H1 (cell line): ENCODE measurements at regions not wholly inside any gene's neighbourhood (a gene's known extent, or its start where the extent isn't known, plus 50 kb on each side); places are given as distances from the start of the nearest gene placed in this dataset.

Experiments
- CTCF ChIA-PET: fragments of 300-600 bp; sonication (Branson Sonifier 250); formaldehyde crosslinking; loops from one replicate; lab custom pipeline; 2021; ENCODE audit not compliant: partially characterized antibody; lab: Charles Lee
- POLR2A ChIA-PET: fragments of 300-600 bp; sonication (Branson Sonifier 250); formaldehyde crosslinking; loops from one replicate; lab custom pipeline; 2021; ENCODE audit warnings: inconsistent platforms; ENCODE audit not compliant: partially characterized antibody; lab: Charles Lee
- DNase-seq, 2 experiments: peaks; one replicate each; pipeline versions ENCODE4 v3.0.0 to v3.0.0-alpha.2; 2010 to 2022; ENCODE audit warnings: low spot score in 2 of 2, low read depth in 1 of 2, mixed read lengths in 1 of 2
- FAIRE-seq: peaks from 2 replicates; lab custom pipeline; 2011; peaks lifted over from hg19 to GRCh38; lab: Jason Lieb, UNC
- H2AFZ ChIP-seq: 2 replicates; pipeline ENCODE4 v1.8.1; 2012; ENCODE audit warnings: low read length, inconsistent platforms
- H2AK5ac ChIP-seq: 2 replicates; pipeline ENCODE4 v1.6.1; 2013; ENCODE audit warnings: low read depth, low read length
- H2BK120ac ChIP-seq: replicated peaks from 2 replicates; pipeline ENCODE3; 2013; ENCODE audit warnings: low read depth, low read length, inconsistent platforms
- H2BK12ac ChIP-seq: 2 replicates; pipeline ENCODE4 v1.6.1; 2013; ENCODE audit warnings: low read depth, low read length
- H2BK15ac ChIP-seq: 2 replicates; pipeline ENCODE4 v1.6.1; 2013; ENCODE audit warnings: low read length
- H2BK20ac ChIP-seq: 2 replicates; pipeline ENCODE4 v1.6.1; 2013; ENCODE audit warnings: low read length
- H2BK5ac ChIP-seq: 2 replicates; pipeline ENCODE4 v1.6.1; 2013; ENCODE audit warnings: low read depth, low read length
- H3K14ac ChIP-seq: 2 replicates; pipeline ENCODE4 v1.6.1; 2013; ENCODE audit warnings: inconsistent platforms; ENCODE audit not compliant: insufficient read length
- H3K18ac ChIP-seq: 2 replicates; pipeline ENCODE4 v1.6.1; 2013; ENCODE audit warnings: low read length; ENCODE audit errors: extremely low read depth
- H3K23ac ChIP-seq: 2 replicates; pipeline ENCODE4 v1.6.1; 2013; ENCODE audit warnings: inconsistent platforms; ENCODE audit not compliant: insufficient read length
- H3K23me2 ChIP-seq: 2 replicates; pipeline ENCODE4 v1.6.1; 2013; ENCODE audit warnings: low read depth, low read length
- H3K27ac ChIP-seq: 2 replicates; pipeline ENCODE4 v1.6.1; 2011; ENCODE audit warnings: low read depth, low read length, inconsistent platforms
- H3K27me3 ChIP-seq, 4 experiments: replicated peaks in 1 of 4; 1 replicate in 1 of 4; 2 replicates in 3 of 4; pipeline versions ENCODE4 v1.6.1 to v1.8.1; 2011 to 2013; ENCODE audit warnings: low read length in 3 of 4, mild to moderate bottlenecking in 3 of 4, inconsistent platforms in 2 of 4, mixed read lengths in 2 of 4, moderate library complexity in 1 of 4; ENCODE audit not compliant: control insufficient read depth in 3 of 4, insufficient read depth in 3 of 4; ENCODE audit errors: extremely low read depth in 1 of 4
- H3K36me3 ChIP-seq, 4 experiments: 2 replicates each; pipeline versions ENCODE4 v1.6.1 to v1.8.1; 2011 to 2013; ENCODE audit warnings: mild to moderate bottlenecking in 4 of 4, low read length in 3 of 4, moderate library complexity in 2 of 4, control low read depth in 1 of 4, inconsistent platforms in 1 of 4; ENCODE audit not compliant: insufficient read depth in 4 of 4, control insufficient read depth in 2 of 4
- H3K4ac ChIP-seq: replicated peaks from 2 replicates; pipeline ENCODE3; 2013; ENCODE audit warnings: low read length, low read depth, mixed read lengths, inconsistent platforms; ENCODE audit not compliant: insufficient read length
- H3K4me1 ChIP-seq, 4 experiments: replicated peaks in 1 of 4; 1 replicate in 1 of 4; 2 replicates in 3 of 4; pipeline versions ENCODE4 v1.6.1 to v1.8.1; 2011 to 2013; ENCODE audit warnings: low read length in 3 of 4, inconsistent platforms in 2 of 4, mixed read lengths in 1 of 4; ENCODE audit not compliant: insufficient read depth in 4 of 4, control insufficient read depth in 3 of 4
- H3K4me2 ChIP-seq, 2 experiments: 2 replicates each; pipeline versions ENCODE4 v1.6.1 to v1.8.1; 2011 to 2013; ENCODE audit warnings: low read depth in 2 of 2, low read length in 2 of 2, control low read depth in 1 of 2, inconsistent platforms in 1 of 2, mild to moderate bottlenecking in 1 of 2; ENCODE audit not compliant: insufficient read depth in 1 of 2
- H3K4me3 ChIP-seq, 4 experiments: fragments of 200-600, 300-600 bp in 1 of 4; sonication (generic), shearing (Covaris generic), sonication (Bioruptor Twin) in 1 of 4; 2 replicates each; pipeline versions ENCODE4 v1.5.1 to v1.8.1; 2011 to 2016; ENCODE audit warnings: low read length in 4 of 4, low read depth in 3 of 4, control low read depth in 2 of 4, inconsistent platforms in 2 of 4, mild to moderate bottlenecking in 2 of 4, mixed read lengths in 1 of 4, moderate library complexity in 1 of 4; ENCODE audit not compliant: insufficient read depth in 2 of 4; ENCODE audit errors: extremely low read depth in 1 of 4
- H3K56ac ChIP-seq: replicated peaks from 2 replicates; pipeline ENCODE3; 2013; ENCODE audit warnings: low read depth, mild to moderate bottlenecking, mixed read lengths, low read length, inconsistent platforms; ENCODE audit not compliant: insufficient read length
- H3K79me1 ChIP-seq: 2 replicates; pipeline ENCODE4 v1.6.1; 2013; ENCODE audit warnings: low read depth, low read length, control low read depth
- H3K79me2 ChIP-seq, 2 experiments: 2 replicates each; pipeline versions ENCODE4 v1.6.1 to v1.8.1; 2012 to 2013; ENCODE audit warnings: low read length in 2 of 2, mild to moderate bottlenecking in 2 of 2, inconsistent platforms in 1 of 2; ENCODE audit not compliant: insufficient read depth in 2 of 2, control insufficient read depth in 1 of 2
- H3K9ac ChIP-seq, 4 experiments: replicated peaks in 1 of 4; 1 replicate in 1 of 4; 2 replicates in 3 of 4; pipeline versions ENCODE4 v1.6.1 to v1.8.1; 2011 to 2013; ENCODE audit warnings: low read depth in 3 of 4, low read length in 3 of 4, control low read depth in 2 of 4, mild to moderate bottlenecking in 2 of 4, moderate library complexity in 2 of 4, inconsistent platforms in 1 of 4; ENCODE audit errors: extremely low read depth in 1 of 4
- H3K9me3 ChIP-seq, 2 experiments: 2 replicates each; pipeline versions ENCODE4 v1.6.1 to v1.8.1; 2012 to 2013; ENCODE audit warnings: mild to moderate bottlenecking in 2 of 2, moderate library complexity in 2 of 2, control low read depth in 1 of 2, inconsistent platforms in 1 of 2, low read depth in 1 of 2, low read length in 1 of 2, mixed read lengths in 1 of 2; ENCODE audit not compliant: insufficient read depth in 2 of 2
- H4K20me1 ChIP-seq, 2 experiments: replicated peaks in 1 of 2; 2 replicates each; pipeline versions ENCODE3 to v1.8.1; 2011 to 2013; ENCODE audit warnings: inconsistent platforms in 2 of 2, low read length in 2 of 2, mild to moderate bottlenecking in 1 of 2; ENCODE audit not compliant: insufficient read depth in 2 of 2, control insufficient read depth in 1 of 2
- H4K5ac ChIP-seq: 2 replicates; pipeline ENCODE4 v1.6.1; 2013; ENCODE audit warnings: low read length, low read depth, mixed read lengths, inconsistent platforms; ENCODE audit not compliant: insufficient read length
- H4K8ac ChIP-seq: 2 replicates; pipeline ENCODE4 v1.8.0; 2013; ENCODE audit warnings: mild to moderate bottlenecking, moderate library complexity, low read length, inconsistent platforms; ENCODE audit not compliant: insufficient read depth; ENCODE audit errors: extremely low read depth
- H4K91ac ChIP-seq: replicated peaks from 2 replicates; pipeline ENCODE3; 2013; ENCODE audit warnings: low read length, mixed read lengths, inconsistent platforms; ENCODE audit not compliant: insufficient read length
- BCL11A ChIP-seq, 2 experiments: IDR thresholded peaks; one replicate each; pipeline ENCODE4 v1.6.1; 2011; ENCODE audit warnings: low read depth in 2 of 2, low read length in 2 of 2, mild to moderate bottlenecking in 2 of 2
- CTBP2 ChIP-seq: IDR thresholded peaks from 2 replicates; pipeline ENCODE4 v1.7.0; 2011; ENCODE audit warnings: borderline replicate concordance, mild to moderate bottlenecking, moderate library complexity, mixed read lengths, low read length; ENCODE audit not compliant: insufficient read depth, insufficient read length
- FOSL1 ChIP-seq: IDR thresholded peaks from 2 replicates; pipeline ENCODE4 v1.6.1; 2011; ENCODE audit warnings: mild to moderate bottlenecking, low read depth, low read length, moderate library complexity; ENCODE audit not compliant: insufficient read depth
- POLR2AphosphoS5 ChIP-seq: IDR thresholded peaks from 2 replicates; pipeline ENCODE4 v1.6.1; 2011; ENCODE audit warnings: low read depth, low read length
- RNF2 ChIP-seq: fragments of 200-900, 300-1000 bp; sonication (generic); IDR thresholded peaks from 2 replicates; pipeline ENCODE4 v1.7.1; 2016; ENCODE audit warnings: borderline replicate concordance, low read depth, mild to moderate bottlenecking, antibody characterized with exemption, low read length; ENCODE audit not compliant: poor library complexity, severe bottlenecking; ENCODE audit errors: missing control alignments
- SIX5 ChIP-seq: IDR thresholded peaks from 2 replicates; pipeline ENCODE4 v1.6.1; 2011; ENCODE audit warnings: mild to moderate bottlenecking, low read depth, low read length
- WGBS, 2 experiments: shearing (Covaris generic) in 1 of 2; methylation state at CpG; one replicate each; pipeline versions ENCODE4 v1.1.6 to v1.1.7; 2013 to 2015; ENCODE audit warnings: low lambda C conversion rate in 2 of 2, mixed read lengths in 2 of 2, inconsistent platforms in 1 of 2, low coverage in 1 of 2, missing lambda C conversion rate in 1 of 2; ENCODE audit not compliant: insufficient replicate concordance in 2 of 2, insufficient coverage in 1 of 2, insufficient read length in 1 of 2; ENCODE audit errors: extremely low coverage in 1 of 2, missing lambda C conversion rate in 1 of 2; 5-methylcytosine and 5-hydroxymethylcytosine counted together

- no peaks in the 10 kb centered on the region; the same call in 1 of the 2 replicates for H3K23me2 ChIP-seq
- H2BK12ac ChIP-seq, result no peak overlapping the region
- no peak overlapping the region for H3K4me3 ChIP-seq
- H2BK5ac ChIP-seq, result no peak overlapping the region
- H3K4me2 ChIP-seq, result no peak overlapping the region
- H2BK120ac ChIP-seq, result no peak overlapping the region
- FAIRE-seq (no peak), DNase-seq (no peak)
- no peak overlapping the region for H3K23ac ChIP-seq
- WGBS, 2 experiments, result 79% methylated on average over 2 of the region's 2 CpGs; no CpG with 5 or more reads in 1 of the 2 experiments
- H3K14ac ChIP-seq, result no peak overlapping the region
- ChIA-PET CTCF (interaction anchor here (0.6 to 2.0 kb wide), 2 partner anchors 10 to 347 kb away, joined by 3 to 7 read pairs; no protein-coding TSS in a partner anchor), POLR2A (no interaction called here)
- no peak overlapping the region for H2AFZ ChIP-seq
- H2AK5ac ChIP-seq, result no peak overlapping the region
- H3K18ac ChIP-seq, result no peak overlapping the region
- H3K9ac ChIP-seq, result no peak overlapping the region
- H3K56ac ChIP-seq, result no peak overlapping the region
- H3K27ac ChIP-seq, result no peak overlapping the region
- no peak overlapping the region for H4K8ac ChIP-seq
- no peak overlapping the region for H2BK15ac ChIP-seq
- no peaks in the 10 kb centered on the region for H3K79me1 ChIP-seq
- H3K27me3 ChIP-seq, result no peaks in the 10 kb centered on the region
- H3K9me3 ChIP-seq, result no peaks in the 10 kb centered on the region
- no peaks in the 10 kb centered on the region for H3K36me3 ChIP-seq
- H3K4me1 ChIP-seq, result peaks cover 0 to 4% (median 1%) of the 10 kb centered on the region in 4 experiments; a peak in 1 of 7 replicates
- H4K91ac ChIP-seq, result no peak overlapping the region
- TF ChIP-seq BCL11A (IDR thresholded peaks at IDR 0.05; ENCODE audit: low read depth in 2 of 2, low read length in 2 of 2) (no peak), POLR2AphosphoS5 (no peak), SIX5 (no peak), CTBP2 (no peak), RNF2 (no peak), FOSL1 (no peak)
- H3K79me2 ChIP-seq, result no peaks in the 10 kb centered on the region
- no peak overlapping the region for H4K5ac ChIP-seq
- H4K20me1 ChIP-seq, result no peaks in the 10 kb centered on the region
- H2BK20ac ChIP-seq, result no peak overlapping the region
- H3K4ac ChIP-seq, result no peak overlapping the region
Measured at GRCh38 chr13:73136776-73137175, 78.0 kb downstream of the KLF5 start.
